Neural progenitor cell (in vitro differentiated cells): ENCODE measurements at regions not wholly inside any gene's neighbourhood (a gene's known extent, or its start where the extent isn't known, plus 50 kb on each side); places are given as distances from the start of the nearest gene placed in this dataset.

Experiments used
- EZH2 ChIP-seq: fragments of 200-600 bp; sonication (generic); IDR thresholded peaks from 2 replicates; pipeline ENCODE4 v1.6.1; 2017; ENCODE audit warnings: antibody characterized with exemption, mild to moderate bottlenecking, moderate library complexity
- EZH2phosphoT487 ChIP-seq: fragments of 200-600 bp; sonication (generic); IDR thresholded peaks from 2 replicates; pipeline ENCODE4 v1.6.1; 2017; ENCODE audit warnings: antibody characterized with exemption
- TF ChIP-seq, protein P1 (sequence below): fragments of 200-600 bp; sonication (generic); IDR thresholded peaks from 2 replicates; pipeline ENCODE4 v1.5.1; 2017; ENCODE audit warnings: antibody characterized with exemption, mild to moderate bottlenecking

- TF ChIP-seq, protein P1, sequence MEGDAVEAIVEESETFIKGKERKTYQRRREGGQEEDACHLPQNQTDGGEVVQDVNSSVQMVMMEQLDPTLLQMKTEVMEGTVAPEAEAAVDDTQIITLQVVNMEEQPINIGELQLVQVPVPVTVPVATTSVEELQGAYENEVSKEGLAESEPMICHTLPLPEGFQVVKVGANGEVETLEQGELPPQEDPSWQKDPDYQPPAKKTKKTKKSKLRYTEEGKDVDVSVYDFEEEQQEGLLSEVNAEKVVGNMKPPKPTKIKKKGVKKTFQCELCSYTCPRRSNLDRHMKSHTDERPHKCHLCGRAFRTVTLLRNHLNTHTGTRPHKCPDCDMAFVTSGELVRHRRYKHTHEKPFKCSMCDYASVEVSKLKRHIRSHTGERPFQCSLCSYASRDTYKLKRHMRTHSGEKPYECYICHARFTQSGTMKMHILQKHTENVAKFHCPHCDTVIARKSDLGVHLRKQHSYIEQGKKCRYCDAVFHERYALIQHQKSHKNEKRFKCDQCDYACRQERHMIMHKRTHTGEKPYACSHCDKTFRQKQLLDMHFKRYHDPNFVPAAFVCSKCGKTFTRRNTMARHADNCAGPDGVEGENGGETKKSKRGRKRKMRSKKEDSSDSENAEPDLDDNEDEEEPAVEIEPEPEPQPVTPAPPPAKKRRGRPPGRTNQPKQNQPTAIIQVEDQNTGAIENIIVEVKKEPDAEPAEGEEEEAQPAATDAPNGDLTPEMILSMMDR, result no peak
- no peak for TF ChIP-seq EZH2
- no peak for TF ChIP-seq EZH2phosphoT487
Measured at GRCh38 chr5:89849830-89850512, 559.6 kb downstream of the CETN3 start.
